AG09319 (cell line): ENCODE measurements at regions not wholly inside any gene's neighbourhood (a gene's known extent, or its start where the extent isn't known, plus 50 kb on each side); places are given as distances from the start of the nearest gene placed in this dataset.

ENCODE experiments used
- DNase-seq: peaks from one replicate; pipeline ENCODE4 v3.0.0-alpha.2; 2010; ENCODE audit warnings: low read depth; ENCODE audit errors: extremely low read depth
- CTCF ChIP-seq: IDR thresholded peaks from 2 replicates; pipeline ENCODE4 v1.5.1; 2011; ENCODE audit warnings: low read depth, mild to moderate bottlenecking, inconsistent platforms, low read length, moderate library complexity

DNA sequence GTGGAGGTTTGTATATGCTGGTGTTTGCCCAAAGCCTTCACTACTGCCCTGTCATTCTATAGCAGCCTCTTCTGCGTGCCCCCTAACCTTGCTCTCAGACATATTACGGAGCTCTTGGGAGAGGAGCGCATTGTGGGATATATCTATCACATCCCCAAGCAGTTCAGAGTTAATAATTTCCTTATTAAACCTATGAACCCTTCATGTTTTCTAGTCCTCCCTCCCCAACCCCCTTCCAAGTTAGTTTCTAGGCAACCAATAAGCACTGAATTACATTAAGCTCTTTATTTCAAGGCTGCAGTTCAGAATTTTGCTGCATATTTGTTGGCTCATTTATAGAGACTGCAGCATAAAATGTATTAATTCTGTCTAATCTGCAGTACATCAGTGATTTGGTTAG lies 57.3 kb upstream of the GRM7 start:
- DNase-seq = no peak
- no peak for TF ChIP-seq CTCF

DNA sequence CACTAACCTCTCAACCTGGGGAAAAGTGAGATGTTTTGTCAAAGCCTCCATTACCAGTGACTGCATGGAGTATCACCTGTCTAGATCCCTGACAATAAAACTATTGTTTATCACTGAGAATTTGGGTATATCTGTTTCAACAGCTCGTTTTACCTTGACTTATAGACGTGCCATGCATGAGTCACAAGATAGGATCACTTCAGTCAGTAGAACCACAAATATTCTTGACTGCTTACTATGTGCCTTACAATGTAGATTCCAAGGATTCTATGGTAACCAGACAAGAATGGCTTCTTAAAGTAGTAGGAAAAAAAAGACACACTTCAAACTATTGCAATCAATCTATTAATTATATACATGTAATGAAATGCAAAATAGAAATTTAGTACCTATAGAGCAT lies 55.7 kb upstream of the GRM7 start:
- DNase-seq = no peak
- no peak for TF ChIP-seq CTCF

DNA sequence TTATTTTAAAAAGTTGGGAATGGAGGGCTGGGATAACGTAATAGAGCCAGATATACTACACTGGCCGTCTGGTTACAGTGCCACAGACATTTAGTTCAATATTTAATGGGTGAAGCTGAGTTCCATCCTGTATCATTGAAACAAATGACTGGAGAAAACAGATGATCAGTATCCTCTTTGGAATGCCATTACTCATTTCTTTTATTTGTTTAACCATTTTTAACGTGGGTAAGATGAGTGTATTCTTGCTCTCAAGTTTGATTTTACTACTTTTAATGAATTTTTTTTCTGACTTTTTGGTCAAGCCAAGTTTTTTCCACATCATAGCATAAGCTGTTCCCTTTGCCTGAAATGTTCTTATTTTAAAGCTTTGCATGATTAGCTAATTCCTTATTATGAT lies 53.9 kb upstream of the GRM7 start:
- TF ChIP-seq CTCF = no peak
- no peak for DNase-seq

- TF ChIP-seq CTCF = no peak
- no peak for DNase-seq
These were observed 52.8 kb upstream of the GRM7 start for GRCh38 chr3:6807967-6808588.

- no peak for TF ChIP-seq CTCF
- DNase-seq = no peak
These were observed 51.6 kb upstream of the GRM7 start for GRCh38 chr3:6809349-6809748.
